Caki2 (cell line): ENCODE measurements at regions not wholly inside any gene's neighbourhood (a gene's known extent, or its start where the extent isn't known, plus 50 kb on each side); places are given as distances from the start of the nearest gene placed in this dataset.

Experiments
- DNase-seq: peaks from one replicate; pipeline ENCODE4 v3.0.0-alpha.2; 2015; ENCODE audit warnings: low read depth
- in situ Hi-C: cut with HindIII; loops from 2 replicates; pipeline ENCODE4 v1.10.0; 2016; ENCODE audit warnings: low sequenced_read_pairs, low pct_unique_long_range_greater_than_20kb, mixed read lengths

DNA sequence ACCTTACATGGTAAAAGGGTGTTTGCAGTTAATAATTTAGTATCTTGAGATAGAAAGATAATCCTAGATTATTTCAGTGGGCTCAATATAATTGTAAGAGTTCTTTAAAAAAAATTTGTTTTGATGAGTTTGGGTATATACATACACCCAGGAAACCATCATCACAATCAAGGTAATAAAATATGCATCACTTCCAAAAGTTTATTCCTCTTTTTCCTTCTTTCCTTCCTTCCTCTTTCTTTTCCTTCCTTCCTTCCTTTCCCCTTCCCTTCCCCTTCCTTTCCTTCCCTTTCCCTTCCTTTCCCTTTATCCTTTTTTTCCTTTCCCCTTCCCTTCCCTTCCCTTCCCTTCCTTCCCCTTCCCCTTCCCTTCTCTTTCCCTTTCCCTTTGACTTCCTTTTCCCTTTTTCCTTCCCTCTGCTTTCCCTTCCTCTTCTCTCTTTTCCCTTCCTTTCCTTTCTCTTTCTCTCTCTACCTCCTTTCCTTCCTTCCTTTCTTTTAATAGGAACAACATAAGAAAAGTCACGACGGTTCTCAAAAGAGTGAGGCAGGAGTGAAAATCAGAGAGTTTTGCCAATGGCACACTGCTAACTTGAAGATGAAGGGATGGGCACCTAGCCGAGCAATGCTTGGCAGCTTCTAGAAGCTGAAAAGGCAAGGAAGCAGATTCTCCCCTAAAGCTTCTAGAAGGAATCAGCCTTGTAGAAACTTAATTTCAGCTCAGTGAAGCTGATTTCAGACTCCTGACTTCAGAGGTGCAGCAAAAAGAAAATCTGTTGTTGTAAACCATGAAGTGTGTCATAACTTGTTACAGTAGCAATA lies 2050.2 kb upstream of the AGA start:
- in situ Hi-C loops, result no loop called here
- DNase-seq, result no peak

GRCh38 chr4:179503976-179504375 lies 2061.7 kb upstream of the AGA start:
- in situ Hi-C loops, result no loop called here
- DNase-seq, result no peak

- in situ Hi-C loops, result no loop called here
Measured at GRCh38 chr4:179509489-179509888, 2067.3 kb upstream of the AGA start.

GRCh38 chr4:179521952-179522351 lies 2079.7 kb upstream of the AGA start:
- DNase-seq, result no peak
- in situ Hi-C loops, result no loop called here

More at GRCh38 chr4:179509489-179509888, 2067.3 kb upstream of the AGA start:
- DNase-seq, result no peak

DNA sequence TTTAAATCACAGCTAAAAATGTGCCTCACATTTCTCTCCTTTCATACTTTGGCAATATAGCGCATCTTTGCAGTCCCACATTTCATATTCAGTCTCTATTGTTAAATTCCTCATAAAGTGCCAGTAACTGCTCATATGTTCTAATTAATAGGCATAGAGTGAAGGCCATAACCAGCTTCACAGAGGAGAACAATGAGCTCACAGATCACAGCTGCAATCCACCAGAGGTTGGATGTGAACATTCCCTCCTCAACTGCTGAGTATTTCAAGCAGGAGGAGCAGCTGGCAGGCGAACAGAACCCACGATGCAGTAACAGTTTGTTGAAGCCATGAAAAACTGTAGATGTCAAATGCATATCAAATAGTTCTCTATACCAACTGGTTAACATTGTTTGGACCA lies 2088.7 kb upstream of the AGA start:
- in situ Hi-C loops, result no loop called here
- no peak for DNase-seq

DNA sequence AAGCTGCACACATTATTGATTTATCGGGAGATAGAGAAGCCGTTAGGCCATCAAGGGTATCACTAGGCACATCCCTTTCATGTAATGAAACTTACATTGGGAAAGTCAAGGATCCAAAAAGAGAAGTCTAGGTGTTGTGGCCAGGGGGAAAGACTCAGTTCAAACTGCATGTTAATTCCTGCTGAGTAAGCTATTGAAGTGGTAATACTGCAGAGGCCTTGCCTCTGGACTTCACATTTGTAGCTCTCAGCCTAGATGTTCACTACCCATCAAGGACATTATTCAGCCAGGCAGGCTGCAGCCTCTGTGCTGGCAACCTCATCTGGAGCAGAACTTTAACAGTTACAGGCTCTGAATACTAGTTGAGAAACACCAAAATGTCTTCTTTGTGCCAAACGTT lies 2094.5 kb upstream of the AGA start:
- in situ Hi-C loops, result no loop called here
- DNase-seq, result no peak

DNA sequence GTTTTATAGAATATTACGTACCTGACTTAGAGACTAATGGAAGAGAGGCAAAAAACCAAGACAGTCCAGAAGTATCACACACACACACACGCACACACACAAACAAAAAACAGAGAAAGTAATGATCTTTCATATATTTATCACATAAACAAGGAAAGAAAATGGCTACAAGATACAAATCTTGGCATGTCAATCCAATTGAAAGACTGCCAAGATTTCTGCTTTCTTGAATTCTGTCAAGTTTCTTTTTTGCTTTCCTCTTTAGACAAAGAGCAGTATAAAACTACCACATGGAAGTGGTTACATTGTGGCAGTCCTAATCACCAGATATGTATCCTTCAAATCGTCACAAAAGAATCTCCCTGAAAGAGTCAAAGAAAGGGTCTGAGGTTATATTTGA lies 2097.4 kb upstream of the AGA start:
- in situ Hi-C loops, result no loop called here

GRCh38 chr4:179543771-179544170 lies 2101.5 kb upstream of the AGA start:
- in situ Hi-C loops, result no loop called here
- DNase-seq, result no peak

More for the DNA sequence above, 2097.4 kb upstream of the AGA start:
- no peak for DNase-seq

DNA sequence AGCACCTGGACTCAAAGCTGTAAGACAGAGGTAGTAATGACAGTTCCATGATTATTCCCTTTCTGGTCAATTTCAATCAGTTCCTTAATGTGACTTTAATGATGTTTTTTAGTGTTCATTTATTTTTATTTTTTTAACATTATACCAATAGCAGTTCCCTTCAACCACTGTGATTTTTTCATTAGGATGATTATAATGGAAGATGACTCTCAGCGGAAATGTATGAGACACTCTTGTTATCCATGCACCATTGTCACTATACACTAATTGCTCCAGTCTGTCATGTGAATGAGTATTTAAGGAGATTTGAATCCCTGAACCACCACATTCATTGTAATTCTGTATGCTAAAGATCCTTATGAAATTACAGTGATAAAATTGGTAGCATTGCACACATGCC lies 2102.3 kb upstream of the AGA start:
- DNase-seq, result no peak
- in situ Hi-C loops, result no loop called here

GRCh38 chr4:179552131-179552530 lies 2109.9 kb upstream of the AGA start:
- in situ Hi-C loops, result no loop called here
- no peak for DNase-seq

DNA sequence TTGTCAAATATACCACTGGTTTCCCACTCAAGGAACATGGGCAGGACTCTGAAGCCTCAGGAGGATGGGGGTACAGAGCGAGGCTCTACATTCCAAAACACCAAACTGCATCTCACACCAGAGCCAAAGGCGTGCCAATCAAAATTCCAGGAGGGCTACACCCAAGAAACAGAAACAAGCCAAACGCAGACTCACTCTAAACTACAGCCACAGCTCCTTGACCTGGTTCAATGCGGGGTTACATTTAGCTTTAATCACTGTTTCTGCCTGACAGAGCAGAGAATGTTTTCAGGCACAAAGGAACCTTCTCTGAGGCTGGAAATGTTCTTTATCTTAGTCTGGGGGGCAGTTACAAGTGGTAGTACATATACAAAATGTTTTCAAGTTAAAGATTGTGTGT lies 2121.5 kb upstream of the AGA start:
- in situ Hi-C loops, result no loop called here
- DNase-seq, result no peak

DNA sequence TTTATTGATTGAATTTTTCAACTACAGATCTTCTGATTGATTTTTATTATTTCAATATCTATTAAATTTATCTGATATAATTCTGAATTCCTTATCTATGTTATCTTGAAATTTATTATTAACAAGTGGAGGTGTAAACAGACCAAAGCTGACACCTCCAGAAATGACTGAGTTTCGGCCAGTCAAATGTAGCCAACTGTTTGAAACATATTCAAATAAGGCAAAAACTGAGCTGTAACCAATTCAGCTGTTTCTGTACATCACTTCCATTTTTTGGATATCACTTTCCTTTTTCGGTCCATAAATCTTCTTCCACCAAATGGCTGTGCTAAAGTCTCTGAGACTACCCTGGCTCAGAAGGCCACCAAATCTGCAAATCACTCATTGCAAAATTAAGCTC lies 2127.3 kb upstream of the AGA start:
- DNase-seq, result no peak
- in situ Hi-C loops, result no loop called here

- DNase-seq, result no peak
- in situ Hi-C loops, result no loop called here
Measured at GRCh38 chr4:179582164-179582905, 2140.1 kb upstream of the AGA start.

DNA sequence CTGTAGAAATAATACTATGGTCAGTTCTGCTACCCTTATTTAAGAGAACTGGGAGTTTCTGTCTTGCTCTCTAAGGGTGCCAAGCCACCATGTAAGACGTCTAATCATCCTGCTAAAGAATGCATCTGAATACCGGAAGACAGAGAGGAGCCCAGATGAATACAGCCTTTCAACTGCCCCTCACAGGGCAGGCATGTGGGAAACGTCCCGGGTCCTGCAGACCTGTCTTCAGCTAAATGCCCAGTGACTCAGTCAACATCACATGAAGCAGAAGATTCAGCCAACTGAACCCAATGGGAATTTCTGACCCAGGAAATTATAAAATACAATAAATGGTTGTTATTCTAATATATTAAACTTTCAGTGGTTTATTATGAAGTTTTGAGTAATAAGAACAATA lies 2141.0 kb upstream of the AGA start:
- in situ Hi-C loops, result no loop called here
- no peak for DNase-seq

DNA sequence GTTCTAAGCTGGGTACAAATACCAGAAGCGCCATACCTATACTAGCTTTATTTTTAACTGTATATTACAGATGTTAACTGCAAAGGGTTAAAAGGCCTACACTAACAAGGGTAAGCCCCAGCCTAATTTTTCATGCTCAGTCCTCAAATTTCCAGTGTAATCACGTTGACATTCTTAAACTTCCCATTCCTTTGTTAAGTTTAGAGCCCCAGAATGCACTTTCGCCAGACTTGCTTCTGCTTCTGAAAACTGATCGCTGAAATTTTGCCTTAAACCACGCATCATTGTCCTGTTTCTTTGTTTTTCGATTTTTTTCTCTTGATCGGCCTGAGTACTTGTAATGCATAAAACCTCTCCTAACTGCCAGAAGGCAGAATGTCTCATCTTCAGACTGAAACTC lies 2141.9 kb upstream of the AGA start:
- in situ Hi-C loops, result no loop called here

DNA sequence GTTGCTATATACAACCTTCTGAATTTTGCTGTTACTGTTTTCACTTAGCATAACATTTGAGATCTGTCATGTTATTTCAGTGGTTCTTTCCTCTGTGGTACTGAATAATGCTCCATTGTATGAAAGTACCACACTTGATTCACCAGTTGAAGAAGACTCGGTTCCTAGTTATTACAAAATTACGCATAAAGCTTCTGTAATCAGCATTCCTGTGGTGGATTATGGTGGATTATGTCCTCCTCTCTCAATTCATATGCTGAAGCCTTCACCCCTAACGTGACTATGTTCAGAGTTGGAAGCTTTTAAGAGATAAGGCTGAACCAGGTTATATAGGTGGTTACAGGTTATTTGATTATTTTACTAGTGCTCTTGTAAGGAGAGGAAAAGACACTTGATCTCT lies 2143.5 kb upstream of the AGA start:
- in situ Hi-C loops, result no loop called here
- no peak for DNase-seq

More for the DNA sequence above, 2141.9 kb upstream of the AGA start:
- DNase-seq, result no peak

DNA sequence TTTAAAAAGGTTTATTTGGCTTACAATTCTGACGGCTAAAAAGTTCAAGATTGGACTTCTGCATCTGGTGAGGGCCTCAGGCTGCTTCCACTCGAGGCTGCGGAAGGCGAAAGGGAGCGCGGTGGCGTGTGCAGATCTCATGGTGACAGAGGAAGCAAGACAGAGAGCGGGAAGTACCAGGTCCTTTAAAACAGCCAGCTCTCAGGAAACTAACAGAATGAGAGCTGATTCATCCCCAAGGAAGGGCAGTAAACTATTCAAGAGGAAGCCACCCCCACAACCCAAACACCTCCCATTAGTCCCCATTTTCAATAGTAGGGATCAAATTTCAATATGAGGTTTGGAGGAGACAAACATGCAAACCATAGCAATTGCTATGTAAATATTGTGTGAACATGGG lies 2144.2 kb upstream of the AGA start:
- in situ Hi-C loops, result no loop called here

GRCh38 chr4:179595671-179596410 lies 2153.6 kb upstream of the AGA start:
- in situ Hi-C loops, result no loop called here
- peak; percentile 71 for DNase-seq

More for the DNA sequence above, 2144.2 kb upstream of the AGA start:
- DNase-seq, result no peak

DNA sequence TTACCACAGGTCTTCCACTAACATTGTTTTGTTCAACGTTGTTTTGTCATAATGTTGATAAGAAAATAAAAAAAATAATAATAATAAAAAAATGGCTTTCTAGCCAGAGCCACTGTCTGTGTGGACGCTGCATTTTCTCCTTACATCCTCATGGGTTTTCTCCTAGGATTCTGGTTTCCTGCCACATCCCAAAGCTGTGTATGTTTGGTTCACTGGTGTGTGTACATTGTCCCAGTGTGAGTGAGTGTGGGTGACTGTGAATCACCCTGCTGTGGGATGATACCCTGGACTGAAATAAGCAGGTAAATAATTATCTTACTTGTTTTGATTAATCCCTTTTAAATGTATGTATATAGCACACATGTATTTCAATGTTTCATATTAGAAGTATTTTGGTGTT lies 2154.4 kb upstream of the AGA start:
- in situ Hi-C loops, result no loop called here
- DNase-seq, result no peak
